Astrocyte (in vitro differentiated cells and primary cell): ENCODE measurements at regions not wholly inside any gene's neighbourhood (a gene's known extent, or its start where the extent isn't known, plus 50 kb on each side); places are given as distances from the start of the nearest gene placed in this dataset.
A peak's percentile ranks its signal among the peaks of the same experiment; 100 is the strongest.

Experiments
- DNase-seq: peaks from one replicate; pipeline ENCODE4 v3.0.0-alpha.2; 2010; ENCODE audit warnings: low read depth
- FAIRE-seq: peaks from 2 replicates; lab custom pipeline; 2011; peaks lifted over from hg19 to GRCh38; lab: Jason Lieb, UNC
- H2AFZ ChIP-seq: 2 replicates; pipeline ENCODE4 v1.6.0; 2012; ENCODE audit warnings: low read depth, low read length, inconsistent platforms
- H3K27ac ChIP-seq: 2 replicates; pipeline ENCODE4 v1.5.1; 2011; ENCODE audit warnings: low read depth, low read length, inconsistent platforms
- H3K27me3 ChIP-seq: 2 replicates; pipeline ENCODE4 v1.6.0; 2011; ENCODE audit warnings: low read length, inconsistent platforms; ENCODE audit not compliant: insufficient read depth
- H3K36me3 ChIP-seq: 2 replicates; pipeline ENCODE4 v1.5.1; 2011; ENCODE audit warnings: low read length, inconsistent platforms; ENCODE audit not compliant: insufficient read depth
- H3K4me1 ChIP-seq: 2 replicates; pipeline ENCODE4 v1.5.1; 2011; ENCODE audit warnings: low read length, inconsistent platforms; ENCODE audit not compliant: insufficient read depth
- H3K4me2 ChIP-seq: 2 replicates; pipeline ENCODE4 v1.6.0; 2012; ENCODE audit warnings: low read length, inconsistent platforms
- H3K4me3 ChIP-seq: 2 replicates; pipeline ENCODE4 v1.5.1; 2011; ENCODE audit warnings: low read depth, mild to moderate bottlenecking, low read length, inconsistent platforms; ENCODE audit not compliant: insufficient read depth
- H3K79me2 ChIP-seq: 2 replicates; pipeline ENCODE4 v1.6.0; 2012; ENCODE audit warnings: mild to moderate bottlenecking, low read length, inconsistent platforms; ENCODE audit not compliant: insufficient read depth
- H3K9ac ChIP-seq: 2 replicates; pipeline ENCODE4 v1.6.0; 2012; ENCODE audit warnings: mild to moderate bottlenecking, low read length, inconsistent platforms
- H3K9me3 ChIP-seq: 2 replicates; pipeline ENCODE4 v1.5.1; 2012; ENCODE audit warnings: low read depth, mild to moderate bottlenecking, low read length, inconsistent platforms; ENCODE audit not compliant: insufficient read depth
- H4K20me1 ChIP-seq: 2 replicates; pipeline ENCODE4 v1.6.0; 2012; ENCODE audit warnings: low read length, inconsistent platforms; ENCODE audit not compliant: insufficient read depth
- H3K27ac Mint-ChIP-seq: one replicate; pipeline ENCODE4 v1.8.0; 2021; ENCODE audit warnings: mild to moderate bottlenecking, mixed read lengths; ENCODE audit not compliant: unreplicated experiment
- H3K27me3 Mint-ChIP-seq: one replicate; pipeline ENCODE4 v1.8.0; 2021; ENCODE audit warnings: low read depth, mixed read lengths; ENCODE audit not compliant: unreplicated experiment
- H3K36me3 Mint-ChIP-seq: one replicate; pipeline ENCODE4 v1.8.0; 2021; ENCODE audit warnings: low read depth, mixed read lengths; ENCODE audit not compliant: unreplicated experiment
- H3K4me1 Mint-ChIP-seq: one replicate; pipeline ENCODE4 v1.8.0; 2021; ENCODE audit warnings: low read depth, mixed read lengths; ENCODE audit not compliant: unreplicated experiment
- H3K4me3 Mint-ChIP-seq: one replicate; pipeline ENCODE4 v1.8.0; 2021; ENCODE audit warnings: mild to moderate bottlenecking, moderate library complexity, mixed read lengths; ENCODE audit not compliant: unreplicated experiment
- H3K9me3 Mint-ChIP-seq: one replicate; pipeline ENCODE4 v1.8.0; 2021; ENCODE audit warnings: mild to moderate bottlenecking, mixed read lengths; ENCODE audit not compliant: unreplicated experiment
- EZH2 ChIP-seq: IDR thresholded peaks from 2 replicates; pipeline ENCODE4 v1.6.1; 2012; ENCODE audit warnings: mild to moderate bottlenecking, low read length, inconsistent platforms; ENCODE audit not compliant: insufficient read depth
- TF ChIP-seq, protein P1 (sequence below): IDR thresholded peaks from 2 replicates; pipeline ENCODE4 v1.5.1; 2011; ENCODE audit warnings: low read depth, mild to moderate bottlenecking, inconsistent platforms, low read length, moderate library complexity; ENCODE audit not compliant: insufficient read depth

DNA sequence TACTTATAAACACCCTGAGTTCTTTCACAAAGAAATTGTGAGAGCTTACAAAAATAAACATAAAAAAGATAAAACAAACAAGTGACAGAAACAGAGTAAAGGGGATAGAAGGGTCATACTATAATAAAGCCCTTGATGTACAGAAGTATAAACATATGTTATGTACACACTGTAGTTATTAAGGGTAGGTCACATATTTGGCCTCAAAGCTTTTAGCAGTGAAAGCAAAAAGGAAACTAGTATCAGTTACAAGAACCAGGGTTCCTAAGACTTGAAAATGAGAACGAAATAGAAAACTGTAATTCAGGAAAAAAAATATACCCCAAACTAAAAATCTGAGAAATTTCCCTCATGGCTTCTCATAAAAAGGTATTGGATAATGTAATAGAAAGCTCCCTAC lies 380.6 kb downstream of the HDGFL1 start:
- TF ChIP-seq, protein P1, sequence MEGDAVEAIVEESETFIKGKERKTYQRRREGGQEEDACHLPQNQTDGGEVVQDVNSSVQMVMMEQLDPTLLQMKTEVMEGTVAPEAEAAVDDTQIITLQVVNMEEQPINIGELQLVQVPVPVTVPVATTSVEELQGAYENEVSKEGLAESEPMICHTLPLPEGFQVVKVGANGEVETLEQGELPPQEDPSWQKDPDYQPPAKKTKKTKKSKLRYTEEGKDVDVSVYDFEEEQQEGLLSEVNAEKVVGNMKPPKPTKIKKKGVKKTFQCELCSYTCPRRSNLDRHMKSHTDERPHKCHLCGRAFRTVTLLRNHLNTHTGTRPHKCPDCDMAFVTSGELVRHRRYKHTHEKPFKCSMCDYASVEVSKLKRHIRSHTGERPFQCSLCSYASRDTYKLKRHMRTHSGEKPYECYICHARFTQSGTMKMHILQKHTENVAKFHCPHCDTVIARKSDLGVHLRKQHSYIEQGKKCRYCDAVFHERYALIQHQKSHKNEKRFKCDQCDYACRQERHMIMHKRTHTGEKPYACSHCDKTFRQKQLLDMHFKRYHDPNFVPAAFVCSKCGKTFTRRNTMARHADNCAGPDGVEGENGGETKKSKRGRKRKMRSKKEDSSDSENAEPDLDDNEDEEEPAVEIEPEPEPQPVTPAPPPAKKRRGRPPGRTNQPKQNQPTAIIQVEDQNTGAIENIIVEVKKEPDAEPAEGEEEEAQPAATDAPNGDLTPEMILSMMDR, result no peak
- no peak for TF ChIP-seq EZH2
- Histone ChIP-seq H3K27me3 (no peaks in the 10 kb centered on the region), H3K4me1 (no peaks in the 10 kb centered on the region), H3K9ac (no peak overlapping the region), H4K20me1 (no peaks in the 10 kb centered on the region), H3K4me3 (no peak overlapping the region), H2AFZ (no peak overlapping the region), H3K4me2 (no peak overlapping the region), H3K27ac (no peak overlapping the region), H3K36me3 (no peaks in the 10 kb centered on the region), H3K9me3 (no peaks in the 10 kb centered on the region), H3K79me2 (no peaks in the 10 kb centered on the region)
- no peak overlapping the region for H3K27ac Mint-ChIP-seq
- no peak for FAIRE-seq
- H3K4me1 Mint-ChIP-seq, result peaks cover 2% of the 10 kb centered on the region
- H3K4me3 Mint-ChIP-seq, result no peak overlapping the region
- no peaks in the 10 kb centered on the region for H3K27me3 Mint-ChIP-seq
- DNase-seq, result no peak
- H3K9me3 Mint-ChIP-seq, result no peaks in the 10 kb centered on the region
- H3K36me3 Mint-ChIP-seq, result no peaks in the 10 kb centered on the region

DNA sequence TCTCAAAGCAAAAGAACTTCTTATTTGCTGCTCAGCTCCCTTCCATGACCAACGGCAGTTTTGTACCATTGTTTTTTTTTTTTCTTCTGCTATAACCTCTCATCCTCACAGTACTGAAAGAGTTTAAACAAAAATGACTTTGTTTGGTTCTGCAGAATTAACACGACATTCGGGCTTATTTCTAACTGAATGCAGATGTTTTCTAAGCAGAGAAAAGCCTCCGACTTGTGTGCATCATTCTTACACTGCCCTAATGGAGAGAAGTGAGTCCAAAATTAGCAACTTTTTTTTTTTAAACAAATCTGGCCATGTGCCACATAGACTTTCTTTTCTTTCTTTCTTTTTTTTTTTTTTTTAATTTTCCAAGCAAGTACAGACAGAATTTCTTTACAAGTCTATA lies 382.7 kb downstream of the HDGFL1 start:
- no peak for TF ChIP-seq EZH2
- TF ChIP-seq, protein P1, result no peak
- Histone ChIP-seq H3K4me1 (no peaks in the 10 kb centered on the region), H3K36me3 (no peaks in the 10 kb centered on the region), H3K79me2 (no peaks in the 10 kb centered on the region), H3K9ac (no peak overlapping the region), H3K27ac (no peak overlapping the region), H3K27me3 (no peaks in the 10 kb centered on the region), H4K20me1 (no peaks in the 10 kb centered on the region), H3K9me3 (no peaks in the 10 kb centered on the region), H2AFZ (no peak overlapping the region), H3K4me2 (no peak overlapping the region), H3K4me3 (no peak overlapping the region)
- Mint-ChIP-seq H3K4me1 (peaks cover 6% of the 10 kb centered on the region), H3K27ac (no peak overlapping the region), H3K4me3 (no peak overlapping the region), H3K27me3 (no peaks in the 10 kb centered on the region), H3K9me3 (no peaks in the 10 kb centered on the region), H3K36me3 (no peaks in the 10 kb centered on the region)
- FAIRE-seq (no peak), DNase-seq (no peak)

DNA sequence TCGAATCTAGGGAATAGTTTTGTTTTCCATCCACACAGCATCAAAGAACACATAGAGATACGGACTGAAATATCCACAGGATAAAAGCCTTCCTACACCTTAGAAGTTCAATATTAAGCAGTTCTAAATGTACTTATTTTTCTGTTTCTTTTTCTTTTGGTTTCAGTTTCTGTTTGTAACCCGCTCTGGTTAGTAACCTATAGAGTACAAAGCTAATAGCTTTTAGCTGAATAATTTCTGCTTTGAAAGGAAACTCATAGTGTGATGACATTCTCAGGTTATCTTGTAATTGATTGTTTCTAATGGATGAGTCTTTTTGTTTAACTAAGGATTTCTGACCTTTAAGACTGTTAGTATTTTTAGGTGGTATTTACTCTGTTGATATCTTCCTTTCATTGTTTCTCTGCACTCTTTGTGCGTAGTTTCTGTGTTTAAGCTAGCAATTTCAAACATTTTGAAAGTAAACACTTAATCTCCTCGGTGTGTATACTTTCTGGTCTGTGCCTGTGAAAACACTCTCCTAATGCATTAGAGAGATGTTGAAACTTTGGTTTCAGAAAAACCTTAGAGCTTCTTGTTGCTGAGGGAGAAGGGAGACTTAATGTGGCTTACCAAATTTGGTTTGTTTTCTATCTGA lies 385.5 kb downstream of the HDGFL1 start:
- Mint-ChIP-seq H3K36me3 (no peaks in the 10 kb centered on the region), H3K9me3 (peaks cover 2% of the 10 kb centered on the region), H3K27ac (peak overlapping the region; percentile 27), H3K4me3 (peak overlapping the region; percentile 13), H3K27me3 (no peaks in the 10 kb centered on the region), H3K4me1 (peaks cover 6% of the 10 kb centered on the region)
- DNase-seq, result peak; percentile 8
- no peaks in the 10 kb centered on the region for H3K4me1 ChIP-seq
- H3K9ac ChIP-seq, result peak overlapping the region; percentile 49
- peak; percentile 54 for FAIRE-seq
- no peaks in the 10 kb centered on the region for H3K9me3 ChIP-seq
- no peak overlapping the region for H3K27ac ChIP-seq
- no peaks in the 10 kb centered on the region for H3K36me3 ChIP-seq
- H3K79me2 ChIP-seq, result no peaks in the 10 kb centered on the region
- no peaks in the 10 kb centered on the region for H4K20me1 ChIP-seq
- H3K27me3 ChIP-seq, result no peaks in the 10 kb centered on the region
- peak overlapping the region; percentile 74 for H3K4me2 ChIP-seq
- peak overlapping the region; percentile 9 for H3K4me3 ChIP-seq
- peak overlapping the region; percentile 55 for H2AFZ ChIP-seq
- TF ChIP-seq, protein P1, result no peak
- no peak for TF ChIP-seq EZH2
